Skeletal muscle satellite cell (primary cell): ENCODE measurements at regions not wholly inside any gene's neighbourhood (a gene's known extent, or its start where the extent isn't known, plus 50 kb on each side); places are given as distances from the start of the nearest gene placed in this dataset.
"Not testable (repeated sequence)": the region's sequence is repeated elsewhere in the genome, so short reads cannot be mapped to it uniquely, and the experiment has no call there.

Experiments
- H3K27me3 ChIP-seq: 2 replicates; pipeline ENCODE4 v1.7.0; 2013; ENCODE audit warnings: low read length; ENCODE audit not compliant: control insufficient read depth, insufficient read depth
- H3K36me3 ChIP-seq: 2 replicates; pipeline ENCODE4 v1.7.0; 2013; ENCODE audit warnings: mild to moderate bottlenecking, control low read depth, low read length; ENCODE audit not compliant: insufficient read depth
- H3K4me1 ChIP-seq: 2 replicates; pipeline ENCODE4 v1.7.0; 2013; ENCODE audit warnings: low read length; ENCODE audit not compliant: control insufficient read depth, insufficient read depth
- H3K4me2 ChIP-seq: 2 replicates; pipeline ENCODE4 v1.7.0; 2013; ENCODE audit warnings: mild to moderate bottlenecking, low read length
- H3K4me3 ChIP-seq: 2 replicates; pipeline ENCODE4 v1.7.0; 2013; ENCODE audit warnings: low read length
- H3K9ac ChIP-seq: 2 replicates; pipeline ENCODE4 v1.7.0; 2013; ENCODE audit warnings: mild to moderate bottlenecking, low read depth, low read length, moderate library complexity
- H3K9me3 ChIP-seq: replicated peaks from 2 replicates; pipeline ENCODE4 v1.7.0; 2013; ENCODE audit warnings: mild to moderate bottlenecking, control low read depth, low read length

DNA sequence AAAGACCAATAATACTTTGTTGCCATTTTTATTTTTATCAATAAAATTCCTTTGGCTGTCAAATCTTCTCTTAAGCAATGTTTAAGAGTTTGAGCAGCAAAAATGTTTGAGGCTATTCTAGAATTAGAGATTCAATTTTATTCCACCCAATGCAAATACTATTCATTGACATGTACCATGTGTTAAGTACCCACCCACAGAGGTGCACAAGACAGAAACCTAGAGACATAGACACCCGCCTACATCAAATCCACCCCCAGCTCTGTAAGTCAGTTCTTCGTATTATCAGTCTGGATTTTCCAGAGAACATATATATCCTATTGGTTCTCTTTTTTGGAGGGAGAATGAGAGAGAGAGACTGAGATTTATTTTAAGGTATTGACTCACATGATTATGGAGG, 463.7 kb downstream of the EPM2A start:
- H3K4me1 ChIP-seq, result no peaks in the 10 kb centered on the region

DNA sequence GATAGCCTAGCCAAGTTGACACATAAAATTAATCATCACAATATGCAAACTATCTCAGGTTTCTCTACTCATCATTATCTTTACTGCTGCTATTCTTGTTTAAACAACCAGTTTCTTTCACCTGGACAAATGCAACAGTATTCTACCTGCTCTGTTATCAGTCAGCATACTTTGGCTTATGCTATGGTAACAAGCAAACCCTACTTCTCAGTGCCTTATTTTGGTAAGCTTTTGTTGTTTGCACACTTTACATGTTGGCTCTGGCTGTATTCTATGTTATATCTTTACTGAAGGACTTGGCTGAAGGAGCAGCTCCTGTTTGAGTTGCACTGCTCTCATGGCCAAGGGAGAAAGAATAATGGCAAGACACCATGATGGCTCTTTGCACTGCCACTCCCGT, 463.1 kb downstream of the EPM2A start:
- Histone ChIP-seq H3K4me2 (no peak overlapping the region), H3K4me1 (no peaks in the 10 kb centered on the region), H3K9me3 (no peaks in the 10 kb centered on the region), H3K36me3 (no peaks in the 10 kb centered on the region), H3K27me3 (no peaks in the 10 kb centered on the region), H3K9ac (no peak overlapping the region), H3K4me3 (no peak overlapping the region)

More for the DNA sequence above, 463.7 kb downstream of the EPM2A start:
- H3K9me3 ChIP-seq, result no peaks in the 10 kb centered on the region
- H3K9ac ChIP-seq, result no peak overlapping the region
- no peaks in the 10 kb centered on the region for H3K27me3 ChIP-seq
- H3K4me2 ChIP-seq, result no peak overlapping the region
- no peaks in the 10 kb centered on the region for H3K36me3 ChIP-seq
- H3K4me3 ChIP-seq, result no peak overlapping the region

DNA sequence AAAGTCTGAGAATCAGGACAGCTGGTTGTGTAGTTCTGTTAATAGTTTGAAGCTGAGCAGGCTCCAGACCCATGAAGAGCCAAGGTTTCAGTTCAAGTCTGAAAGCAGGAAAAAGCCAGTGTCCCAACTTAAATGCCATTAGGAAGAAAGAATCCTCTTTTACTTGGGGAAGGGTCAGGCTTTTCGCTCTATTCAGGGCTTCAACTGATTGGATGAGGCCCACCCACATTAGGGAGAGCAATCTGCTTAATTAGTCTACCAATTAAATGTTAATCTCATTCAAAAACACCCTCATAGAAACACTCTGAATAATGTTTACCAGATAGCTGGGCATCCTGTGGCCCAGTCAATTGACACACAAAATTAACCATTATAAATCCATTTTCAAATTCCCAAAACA, 462.2 kb downstream of the EPM2A start:
- H3K27me3 ChIP-seq, result no peaks in the 10 kb centered on the region
- H3K9me3 ChIP-seq, result no peaks in the 10 kb centered on the region
- no peak overlapping the region for H3K4me3 ChIP-seq
- H3K36me3 ChIP-seq, result no peaks in the 10 kb centered on the region
- no peak overlapping the region for H3K9ac ChIP-seq
- no peak overlapping the region for H3K4me2 ChIP-seq
- H3K4me1 ChIP-seq, result no peaks in the 10 kb centered on the region

DNA sequence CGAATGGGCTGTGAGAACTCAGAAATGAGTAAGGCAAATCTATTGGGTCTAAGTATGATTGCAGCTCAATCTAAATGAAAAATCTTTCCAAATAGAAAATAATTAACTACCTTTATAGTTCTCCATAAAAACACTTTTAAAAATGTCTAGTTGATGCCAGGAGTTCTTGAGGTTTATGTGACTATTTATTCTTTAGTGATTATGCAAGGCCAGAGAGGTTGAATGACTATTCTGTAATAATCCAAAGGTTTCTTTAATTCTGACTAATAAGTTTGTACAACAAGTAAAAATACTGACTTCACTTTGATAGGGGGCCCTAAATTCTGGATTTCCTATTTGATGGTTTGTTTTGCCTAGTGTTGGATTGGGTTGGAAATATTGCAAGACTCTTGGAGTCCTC, 461.2 kb downstream of the EPM2A start:
- Histone ChIP-seq H3K9ac (no peak overlapping the region), H3K4me1 (no peaks in the 10 kb centered on the region), H3K27me3 (no peaks in the 10 kb centered on the region), H3K36me3 (no peaks in the 10 kb centered on the region), H3K4me2 (no peak overlapping the region), H3K4me3 (no peak overlapping the region), H3K9me3 (no peaks in the 10 kb centered on the region)

DNA sequence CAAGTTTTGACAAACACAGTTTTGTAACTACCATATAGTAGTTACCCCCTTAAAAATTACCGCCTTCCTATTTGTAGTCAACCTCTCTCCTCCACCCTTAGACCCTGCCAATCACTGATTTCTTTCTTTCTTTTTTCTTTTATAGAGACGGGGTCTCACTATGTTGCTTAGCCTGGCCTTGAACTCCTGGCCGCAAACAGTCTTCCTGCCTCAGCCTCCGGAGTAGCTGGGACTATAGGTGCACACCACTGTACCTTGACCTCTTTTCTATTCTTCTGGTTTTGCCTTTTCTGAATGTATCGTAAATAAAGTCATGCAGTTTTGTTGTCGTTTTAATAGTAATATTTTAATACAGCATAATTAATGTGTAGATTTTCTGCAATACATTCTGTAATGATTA, 460.3 kb downstream of the EPM2A start:
- no peaks in the 10 kb centered on the region for H3K9me3 ChIP-seq
- H3K27me3 ChIP-seq, result no peaks in the 10 kb centered on the region
- no peaks in the 10 kb centered on the region for H3K4me1 ChIP-seq
- H3K36me3 ChIP-seq, result no peaks in the 10 kb centered on the region
- H3K4me2 ChIP-seq, result no peak overlapping the region
- no peak overlapping the region for H3K4me3 ChIP-seq
- H3K9ac ChIP-seq, result no peak overlapping the region

DNA sequence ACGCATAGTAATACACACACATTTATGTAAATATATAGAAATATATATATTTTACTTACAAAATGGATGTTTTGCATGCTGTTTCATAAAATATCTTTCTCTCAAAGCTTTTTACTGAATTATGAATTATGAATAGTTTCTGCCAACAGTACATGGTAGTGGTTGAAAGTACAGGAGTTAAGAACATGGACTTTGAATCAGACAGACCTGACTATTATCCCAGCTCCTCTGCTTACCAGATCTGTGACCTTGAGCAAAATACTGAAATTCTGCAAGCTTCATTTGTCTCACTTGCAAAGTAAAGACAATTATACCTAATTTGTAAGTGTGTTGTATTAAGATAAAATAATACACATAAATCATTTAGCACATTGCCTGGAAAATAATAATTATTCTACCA, 459.5 kb downstream of the EPM2A start:
- Histone ChIP-seq H3K4me1 (no peaks in the 10 kb centered on the region), H3K4me3 (no peak overlapping the region), H3K27me3 (no peaks in the 10 kb centered on the region), H3K9me3 (no peaks in the 10 kb centered on the region), H3K4me2 (no peak overlapping the region), H3K36me3 (no peaks in the 10 kb centered on the region), H3K9ac (no peak overlapping the region)

DNA sequence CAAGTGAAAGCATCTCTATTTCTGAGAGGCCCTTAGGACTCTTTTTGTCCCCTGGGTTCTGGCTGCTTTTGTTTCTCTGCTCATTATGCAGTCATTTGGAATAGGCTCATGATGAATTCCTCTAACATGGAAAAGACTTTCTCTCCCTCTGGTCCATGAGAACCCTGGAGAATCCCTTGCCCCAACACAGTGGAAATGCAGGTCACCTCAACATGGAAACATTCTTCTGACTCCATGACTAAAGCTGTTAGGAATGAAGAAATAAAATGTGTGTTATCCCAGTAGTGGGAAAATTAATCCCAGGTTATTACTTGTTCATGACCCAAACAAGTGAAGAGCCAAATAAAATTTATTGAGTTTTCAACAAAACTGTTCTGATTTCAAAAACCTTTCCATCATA, 458.6 kb downstream of the EPM2A start:
- Histone ChIP-seq H3K27me3 (no peaks in the 10 kb centered on the region), H3K9me3 (no peaks in the 10 kb centered on the region), H3K36me3 (no peaks in the 10 kb centered on the region), H3K4me1 (no peaks in the 10 kb centered on the region), H3K4me2 (no peak overlapping the region), H3K9ac (no peak overlapping the region), H3K4me3 (no peak overlapping the region)

DNA sequence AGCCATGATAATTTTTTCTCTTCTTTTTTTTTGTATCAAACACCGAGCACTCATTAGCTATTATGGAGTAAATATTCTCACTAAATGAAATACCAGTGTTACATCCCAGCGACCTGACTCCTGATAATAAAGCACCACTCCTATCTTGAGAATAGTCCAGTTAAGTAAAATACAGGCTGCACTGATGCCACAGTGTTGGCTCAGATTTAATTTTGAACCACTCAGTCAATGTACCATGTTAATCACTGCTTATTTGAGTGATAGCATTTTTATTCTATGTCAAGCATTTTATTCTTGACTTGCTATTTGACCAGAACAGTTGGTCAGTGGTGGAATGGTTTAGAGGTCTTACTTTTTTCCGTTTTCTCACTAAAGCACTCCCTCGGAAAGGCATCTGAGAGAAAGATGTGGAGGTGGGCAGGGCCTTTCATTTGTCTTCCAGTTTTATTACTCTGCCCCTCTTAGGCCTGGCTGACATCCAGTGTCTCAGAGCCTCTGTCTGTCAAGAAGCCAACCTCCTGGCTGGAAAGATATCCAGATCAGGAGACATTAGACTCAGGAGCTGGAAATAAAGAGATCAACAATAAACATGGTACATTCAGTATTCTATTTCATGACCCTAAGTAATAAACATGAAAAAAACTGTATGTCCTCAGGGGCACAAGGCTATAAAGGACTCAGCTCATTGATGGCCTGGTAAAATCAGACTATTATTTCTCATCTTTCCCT, 457.8 kb downstream of the EPM2A start:
- Histone ChIP-seq H3K36me3 (no peaks in the 10 kb centered on the region), H3K9me3 (no peaks in the 10 kb centered on the region), H3K4me3 (no peak overlapping the region), H3K9ac (no peak overlapping the region), H3K4me2 (no peak overlapping the region), H3K27me3 (no peaks in the 10 kb centered on the region), H3K4me1 (no peaks in the 10 kb centered on the region)

DNA sequence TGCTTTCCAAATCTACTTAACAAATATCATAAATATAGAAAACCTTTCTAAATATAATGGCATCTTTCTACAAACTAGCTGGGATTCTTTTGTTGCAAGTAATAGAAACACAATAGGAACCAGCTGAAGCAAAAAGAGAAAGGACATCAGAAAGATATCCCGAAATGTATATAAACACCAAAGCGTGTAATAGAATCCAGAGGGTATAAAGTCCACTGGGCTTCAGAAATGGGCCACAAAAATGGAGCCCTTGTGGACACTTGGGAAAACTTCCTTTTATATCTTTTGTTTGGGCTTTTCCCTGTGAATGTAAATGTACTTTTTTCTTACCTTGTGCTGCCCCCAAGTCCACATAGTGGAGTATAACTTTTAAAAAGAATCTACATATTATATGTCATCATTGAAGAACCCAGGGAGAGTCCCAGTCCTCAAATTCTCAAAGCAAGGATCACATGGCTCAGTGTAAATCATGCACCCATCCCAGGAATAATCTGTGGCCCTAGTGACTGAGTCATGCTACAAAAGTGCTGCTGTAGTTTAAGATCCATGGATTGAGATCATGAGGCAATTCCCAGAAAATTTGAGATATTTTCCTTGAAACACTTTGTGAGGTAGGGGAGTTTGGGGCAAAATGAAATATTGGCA, 457.0 kb downstream of the EPM2A start:
- H3K27me3 ChIP-seq, result no peaks in the 10 kb centered on the region
- H3K9me3 ChIP-seq, result no peaks in the 10 kb centered on the region
- no peak overlapping the region for H3K9ac ChIP-seq
- no peak overlapping the region for H3K4me2 ChIP-seq
- no peaks in the 10 kb centered on the region for H3K4me1 ChIP-seq
- H3K36me3 ChIP-seq, result no peaks in the 10 kb centered on the region
- no peak overlapping the region for H3K4me3 ChIP-seq

DNA sequence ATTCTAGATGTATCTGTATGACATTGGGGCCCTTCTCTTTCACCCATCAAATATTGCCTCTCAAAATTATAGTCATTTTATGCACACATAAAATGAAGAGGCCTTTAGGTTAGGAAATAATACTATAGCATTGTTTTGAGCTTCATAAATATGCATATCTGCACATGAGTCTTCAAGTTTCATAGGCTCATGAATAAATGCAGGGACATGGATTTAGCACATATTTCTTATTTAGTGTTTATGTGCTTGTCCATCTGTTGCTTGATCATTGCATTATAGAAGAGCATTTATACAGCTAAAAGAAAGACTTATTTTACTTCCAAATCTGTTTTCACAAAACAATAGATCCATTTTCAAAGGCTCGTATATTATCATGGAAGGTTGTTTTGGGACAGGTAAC, 455.8 kb downstream of the EPM2A start:
- H3K4me1 ChIP-seq, result no peaks in the 10 kb centered on the region

DNA sequence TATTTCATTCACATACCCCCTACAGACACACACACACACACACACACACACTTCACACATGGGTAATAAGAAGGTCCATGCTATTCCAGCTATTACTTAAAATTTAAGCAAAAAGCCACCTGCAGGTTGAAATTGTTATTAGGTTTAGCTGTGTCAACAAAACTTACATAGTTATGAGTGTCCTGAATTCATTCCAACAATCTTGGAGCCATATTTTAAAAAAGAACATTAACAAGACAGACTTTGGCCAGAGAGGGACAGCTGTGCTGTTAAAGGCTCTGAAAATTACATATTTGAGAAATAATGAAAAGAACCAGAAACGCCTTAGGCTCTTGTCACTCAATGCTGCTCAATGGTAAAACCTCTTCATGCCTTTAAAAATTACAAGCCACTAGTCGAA, 455.3 kb downstream of the EPM2A start:
- no peak overlapping the region for H3K9ac ChIP-seq
- no peak overlapping the region for H3K4me2 ChIP-seq
- H3K27me3 ChIP-seq, result no peaks in the 10 kb centered on the region
- H3K36me3 ChIP-seq, result no peaks in the 10 kb centered on the region
- no peaks in the 10 kb centered on the region for H3K9me3 ChIP-seq
- no peaks in the 10 kb centered on the region for H3K4me1 ChIP-seq
- H3K4me3 ChIP-seq, result no peak overlapping the region

More for the DNA sequence above, 455.8 kb downstream of the EPM2A start:
- Histone ChIP-seq H3K9me3 (no peaks in the 10 kb centered on the region), H3K36me3 (no peaks in the 10 kb centered on the region), H3K9ac (no peak overlapping the region), H3K4me2 (no peak overlapping the region), H3K4me3 (no peak overlapping the region), H3K27me3 (no peaks in the 10 kb centered on the region)

DNA sequence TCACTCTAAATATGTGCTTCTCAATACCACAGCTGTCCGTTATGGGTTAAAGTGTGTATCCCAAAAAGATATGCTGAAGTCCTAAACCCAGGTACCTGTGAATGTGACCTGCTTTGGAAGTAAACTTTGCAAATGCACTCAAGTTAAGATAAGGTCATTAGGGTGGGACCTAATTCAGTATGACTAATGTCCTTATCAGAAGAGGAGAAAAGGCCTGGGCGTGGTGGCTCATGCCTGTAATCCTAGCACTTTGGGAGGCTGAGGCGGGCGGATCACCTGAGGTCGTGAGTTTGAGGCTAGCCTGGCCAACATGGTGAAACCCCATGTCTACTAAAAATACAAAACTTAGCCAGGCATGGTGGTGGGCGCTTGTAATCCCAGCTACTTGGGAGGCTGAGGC, 452.1 kb downstream of the EPM2A start:
- H3K4me1 ChIP-seq, H3K4me3 ChIP-seq, H3K9me3 ChIP-seq, H3K4me2 ChIP-seq, H3K36me3 ChIP-seq, H3K27me3 ChIP-seq, H3K9ac ChIP-seq: not testable (repeated sequence)
